ENCODE measurements at regions not wholly inside any gene's neighbourhood (a gene's known extent, or its start where the extent isn't known, plus 50 kb on each side); places are given as distances from the start of the nearest gene placed in this dataset.

GRCh38 chr1:60129911-60130310 is 56.3 kb upstream of the C1orf87 start:
- no peak for TF ChIP-seq ATF3 (IDR thresholded peaks at IDR 0.05; ENCODE audit: insufficient read depth, low read depth, low read length)
- TF ChIP-seq KDM1A (IDR thresholded peaks at IDR 0.05; ENCODE audit: borderline replicate concordance, low read length): no peak
- no peak for TF ChIP-seq ASH2L (IDR thresholded peaks at IDR 0.05; ENCODE audit: low read length)
- TF ChIP-seq CTCF (IDR thresholded peaks at IDR 0.05; ENCODE audit: control extremely low read depth in 1 of 3, insufficient read depth in 1 of 3, low read depth in 1 of 3, low read length in 3 of 3): peak in 2 of 3 experiments; percentile 14 to 15; a peak in 2 of 4 replicates
- no peak for TF ChIP-seq POLR2A (IDR thresholded peaks at IDR 0.05; ENCODE audit: control extremely low read depth in 1 of 2, low read depth in 2 of 2, low read length in 2 of 2)
- no peak for TF ChIP-seq GABPA (IDR thresholded peaks at IDR 0.05; ENCODE audit: borderline replicate concordance, insufficient read depth, low read length)
- no peak for TF ChIP-seq SP4 (IDR thresholded peaks at IDR 0.05; ENCODE audit: low read length)
- TF ChIP-seq CBX5 (IDR thresholded peaks at IDR 0.05; ENCODE audit: low read depth, low read length): no peak
- TF ChIP-seq RNF2 (IDR thresholded peaks at IDR 0.05; ENCODE audit: borderline replicate concordance, low read depth, low read length, missing control alignments, poor library complexity, severe bottlenecking): no peak
